ENCODE measurements at regions not wholly inside any gene's neighbourhood (a gene's known extent, or its start where the extent isn't known, plus 50 kb on each side); places are given as distances from the start of the nearest gene placed in this dataset.

DNA sequence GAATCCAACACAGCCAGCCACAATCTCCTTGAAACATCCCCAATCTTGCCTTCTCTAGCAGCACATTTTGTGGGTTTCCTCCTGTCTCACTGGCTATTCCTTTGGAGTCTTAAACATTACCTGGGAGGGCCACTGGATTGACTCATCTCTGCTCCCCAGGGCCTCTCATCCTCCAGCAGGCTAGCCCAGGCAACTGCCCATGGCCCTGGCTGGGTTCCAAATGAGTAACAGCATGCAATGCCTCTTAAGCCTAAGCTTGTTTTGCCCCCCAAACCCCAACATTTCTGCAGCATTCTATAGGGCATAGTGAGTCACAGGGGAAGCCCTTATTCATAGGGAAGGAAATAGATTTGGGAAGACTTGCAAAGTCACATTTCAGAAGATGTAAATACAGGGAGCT lies 204.9 kb downstream of the FOXA2 start:
- no peaks in the 10 kb centered on the region for H3K9me3 ChIP-seq (ENCODE audit: insufficient read depth in 2 of 2, low read depth in 1 of 2, low read length in 1 of 2)
- no peak overlapping the region for H3K4me3 ChIP-seq (ENCODE audit: extremely low read depth in 1 of 4, insufficient read depth in 2 of 4, low read depth in 3 of 4, low read length in 4 of 4)
- H3K9ac ChIP-seq (replicated peaks in 1 of 4; ENCODE audit: extremely low read depth in 1 of 4, low read depth in 3 of 4, low read length in 3 of 4) = no peak overlapping the region
- H2AK5ac ChIP-seq (ENCODE audit: low read depth, low read length) = no peak overlapping the region
- FAIRE-seq = no peak
- H3K79me1 ChIP-seq (ENCODE audit: low read depth, low read length) = no peaks in the 10 kb centered on the region
- H2AFZ ChIP-seq (ENCODE audit: low read length) = no peak overlapping the region
- DNase-seq (ENCODE audit: low read depth in 1 of 2, low spot score in 2 of 2) = no peak
- H2BK120ac ChIP-seq (replicated peaks; ENCODE audit: low read depth, low read length) = no peak overlapping the region
- no peak overlapping the region for H3K14ac ChIP-seq (ENCODE audit: insufficient read length)
- no peaks in the 10 kb centered on the region for H3K27me3 ChIP-seq (replicated peaks in 1 of 4; ENCODE audit: control insufficient read depth in 3 of 4, extremely low read depth in 1 of 4, insufficient read depth in 3 of 4, low read length in 3 of 4)
- H3K79me2 ChIP-seq (ENCODE audit: control insufficient read depth in 1 of 2, insufficient read depth in 2 of 2, low read length in 2 of 2) = no peaks in the 10 kb centered on the region
- H3K4me2 ChIP-seq (ENCODE audit: insufficient read depth in 1 of 2, low read depth in 2 of 2, low read length in 2 of 2) = no peak overlapping the region
- H4K20me1 ChIP-seq (replicated peaks in 1 of 2; ENCODE audit: control insufficient read depth in 1 of 2, insufficient read depth in 2 of 2, low read length in 2 of 2) = no peaks in the 10 kb centered on the region
- H3K36me3 ChIP-seq (ENCODE audit: control insufficient read depth in 2 of 4, insufficient read depth in 4 of 4, low read length in 3 of 4) = no peaks in the 10 kb centered on the region
- H3K23me2 ChIP-seq (ENCODE audit: low read depth, low read length) = no peaks in the 10 kb centered on the region
- no peak overlapping the region for H4K8ac ChIP-seq (ENCODE audit: extremely low read depth, insufficient read depth, low read length)
- H4K5ac ChIP-seq (ENCODE audit: insufficient read length, low read depth, low read length) = no peak overlapping the region
- H3K18ac ChIP-seq (ENCODE audit: extremely low read depth, low read length) = no peak overlapping the region
- H2BK12ac ChIP-seq (ENCODE audit: low read depth, low read length) = no peak overlapping the region
- H2BK20ac ChIP-seq (ENCODE audit: low read length) = no peak overlapping the region
- H3K4ac ChIP-seq (replicated peaks; ENCODE audit: insufficient read length, low read depth, low read length) = no peak overlapping the region
- H4K91ac ChIP-seq (replicated peaks; ENCODE audit: insufficient read length, low read length) = no peak overlapping the region
- H2BK5ac ChIP-seq (ENCODE audit: low read depth, low read length) = no peak overlapping the region
- POLR2A ChIA-PET (ENCODE audit: partially characterized antibody) = no interaction called here
- H3K27ac ChIP-seq (ENCODE audit: low read depth, low read length) = no peak overlapping the region
- CTCF ChIA-PET (ENCODE audit: partially characterized antibody) = interaction anchor here (0.8 to 1.3 kb wide), 3 partner anchors 19 to 243 kb away, joined by 3 to 5 read pairs (median 3); no protein-coding TSS in a partner anchor
- no peak overlapping the region for H3K56ac ChIP-seq (replicated peaks; ENCODE audit: insufficient read length, low read depth, low read length)
- H3K23ac ChIP-seq (ENCODE audit: insufficient read length) = no peak overlapping the region
- H2BK15ac ChIP-seq (ENCODE audit: low read length) = no peak overlapping the region
- no peaks in the 10 kb centered on the region for H3K4me1 ChIP-seq (replicated peaks in 1 of 4; ENCODE audit: control insufficient read depth in 3 of 4, insufficient read depth in 4 of 4, low read length in 3 of 4)
- TF ChIP-seq, protein P1, sequence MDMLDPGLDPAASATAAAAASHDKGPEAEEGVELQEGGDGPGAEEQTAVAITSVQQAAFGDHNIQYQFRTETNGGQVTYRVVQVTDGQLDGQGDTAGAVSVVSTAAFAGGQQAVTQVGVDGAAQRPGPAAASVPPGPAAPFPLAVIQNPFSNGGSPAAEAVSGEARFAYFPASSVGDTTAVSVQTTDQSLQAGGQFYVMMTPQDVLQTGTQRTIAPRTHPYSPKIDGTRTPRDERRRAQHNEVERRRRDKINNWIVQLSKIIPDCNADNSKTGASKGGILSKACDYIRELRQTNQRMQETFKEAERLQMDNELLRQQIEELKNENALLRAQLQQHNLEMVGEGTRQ (IDR thresholded peaks at IDR 0.05; ENCODE audit: low read length) = no peak
- TF ChIP-seq BCL11A (IDR thresholded peaks at IDR 0.05; ENCODE audit: low read depth in 2 of 2, low read length in 2 of 2) = no peak

All from H1 (cell line).